Heart left ventricle (tissue), 13 donors: ENCODE measurements at regions not wholly inside any gene's neighbourhood (a gene's known extent, or its start where the extent isn't known, plus 50 kb on each side); places are given as distances from the start of the nearest gene placed in this dataset.

Experiments
- CTCF ChIP-seq, 12 donors: fragments of 200-600 bp; sonication (generic) in 4 of 12; IDR thresholded peaks; one replicate each; pipeline versions ENCODE4 v1.5.0 to v1.8.0; 2018 to 2022; ENCODE audit warnings: antibody characterized with exemption in 12 of 12, mild to moderate bottlenecking in 5 of 12
- POLR2A ChIP-seq, 2 donors: fragments of 450-650 bp; IDR thresholded peaks; one replicate each; pipeline ENCODE4 v1.6.1; 2017; ENCODE audit warnings: antibody characterized with exemption in 2 of 2, mild to moderate bottlenecking in 2 of 2, moderate library complexity in 2 of 2
- donor health status: ischemic (EF 13 %, LVEDD 7.1; RV severe dilation, severe dysfunction).
- donor health status: DM: no; HTN: yes; CAD: no.
- donor health status: DM: no; HTN: no; CAD: no.
- donor health status: ischemic (EF 25% LVEDD 6.9; RV normal size, moderate dysfunction).
- donor health status: ischemic (EF 25% LVEDD 5.7; RV mildly dilated, moderate dysfunction).
- donor health status: ischemic (EF 35%, LVEDD 5.7; RV mildly dilated, moderate dysfunction).
- donor health status: nonischemic (EF 11% LVEDD 7.7; RV severe dilation, severe dysfunction).
- donor health status: DM: yes; HTN: yes; CAD: no.
- donor health status: PGD.
- donor health status: ischemic (EF 29% LVEDD 5.4; RV normal size, mild dysfunction).
- donor health status: nonischemic (EF 23%, LVEDD 6.1; RV moderate dilation, normal function).

- TF ChIP-seq CTCF (IDR thresholded peaks at IDR 0.05) (no peak), POLR2A (IDR thresholded peaks at IDR 0.05) (no peak)
Measured at GRCh38 chr4:159981469-159981856, 878.6 kb downstream of the RAPGEF2 start.
